A673 (cell line): ENCODE measurements at regions not wholly inside any gene's neighbourhood (a gene's known extent, or its start where the extent isn't known, plus 50 kb on each side); places are given as distances from the start of the nearest gene placed in this dataset.

Experiments
- BruUV-seq: library from RNA; stranded (reverse); fragments of 400-500 nt; replicated peaks from 2 replicates; lab custom pipeline; 2021; lab: Mats Ljungman, UMichigan
- CTCF ChIA-PET: fragments of 300-600 bp; sonication (Branson Sonifier 250); formaldehyde crosslinking; loops from one replicate; lab custom pipeline; 2022; ENCODE audit warnings: antibody characterized with exemption; lab: Charles Lee
- POLR2A ChIA-PET: fragments of 300-600 bp; sonication (Branson Sonifier 250); formaldehyde crosslinking; loops from one replicate; lab custom pipeline; 2022; ENCODE audit warnings: antibody characterized with exemption; ENCODE audit not compliant: low non-redundant PET; lab: Charles Lee
- DNase-seq: peaks from one replicate; pipeline ENCODE4 v3.0.0-alpha.2; 2015; ENCODE audit warnings: low spot score
- H3K27ac ChIP-seq: fragments of 200-600 bp; sonication (generic); 2 replicates; pipeline ENCODE4 v1.5.1; 2016; ENCODE audit warnings: mixed run types, low read depth, mild to moderate bottlenecking, mixed read lengths, antibody characterized with exemption, low read length; ENCODE audit not compliant: poor library complexity, severe bottlenecking
- H3K27me3 ChIP-seq: fragments of 200-600 bp; sonication (generic); replicated peaks from 2 replicates; pipeline ENCODE4 v1.6.1; 2017; ENCODE audit warnings: mixed run types, low read depth, mild to moderate bottlenecking, mixed read lengths, antibody characterized with exemption, low read length; ENCODE audit not compliant: insufficient read depth, poor library complexity
- H3K36me3 ChIP-seq: fragments of 200-600 bp; sonication (generic); 2 replicates; pipeline ENCODE4 v1.6.1; 2016; ENCODE audit warnings: mixed run types, mild to moderate bottlenecking, mixed read lengths, antibody characterized with exemption, low read length; ENCODE audit not compliant: insufficient read depth, poor library complexity, severe bottlenecking
- H3K4me1 ChIP-seq: fragments of 200-600 bp; sonication (generic); 2 replicates; pipeline ENCODE4 v1.6.1; 2017; ENCODE audit warnings: mixed run types, mild to moderate bottlenecking, mixed read lengths, antibody characterized with exemption, low read length; ENCODE audit not compliant: insufficient read depth, poor library complexity, severe bottlenecking
- H3K4me3 ChIP-seq: fragments of 200-600 bp; sonication (generic); 2 replicates; pipeline ENCODE4 v1.5.1; 2016; ENCODE audit warnings: low read depth, mixed run types, mild to moderate bottlenecking, mixed read lengths, low read length; ENCODE audit not compliant: poor library complexity, severe bottlenecking
- H3K9me3 ChIP-seq: fragments of 200-600 bp; sonication (generic); 2 replicates; pipeline ENCODE4 v1.6.1; 2016; ENCODE audit warnings: mixed run types, low read depth, mild to moderate bottlenecking, mixed read lengths, antibody characterized with exemption, low read length; ENCODE audit not compliant: poor library complexity, severe bottlenecking
- EZH2 ChIP-seq: fragments of 200-600 bp; sonication (generic); IDR thresholded peaks from 2 replicates; pipeline ENCODE4 v1.6.1; 2017; ENCODE audit warnings: borderline replicate concordance, low read depth, mild to moderate bottlenecking, mixed read lengths, antibody characterized with exemption, low read length; ENCODE audit not compliant: poor library complexity, severe bottlenecking
- intact Hi-C: fragments of 100-400 bp; cut with micrococcal nuclease; formaldehyde crosslinking; loops from one replicate; pipeline ENCODE4 v1.10.0; 2022; ENCODE audit not compliant: unreplicated experiment
- TF ChIP-seq, protein P1 (sequence below): fragments of 300-800, 200-600 bp; sonication (generic); conservative IDR thresholded peaks from 2 replicates; pipeline ENCODE4 v1.5.1; 2017; ENCODE audit warnings: low read depth, mild to moderate bottlenecking, antibody characterized with exemption, low read length, moderate library complexity, mixed read lengths

GRCh38 chr4:27714073-27714472, 853.4 kb downstream of the STIM2 start:
- no peak for TF ChIP-seq EZH2
- TF ChIP-seq, protein P1, sequence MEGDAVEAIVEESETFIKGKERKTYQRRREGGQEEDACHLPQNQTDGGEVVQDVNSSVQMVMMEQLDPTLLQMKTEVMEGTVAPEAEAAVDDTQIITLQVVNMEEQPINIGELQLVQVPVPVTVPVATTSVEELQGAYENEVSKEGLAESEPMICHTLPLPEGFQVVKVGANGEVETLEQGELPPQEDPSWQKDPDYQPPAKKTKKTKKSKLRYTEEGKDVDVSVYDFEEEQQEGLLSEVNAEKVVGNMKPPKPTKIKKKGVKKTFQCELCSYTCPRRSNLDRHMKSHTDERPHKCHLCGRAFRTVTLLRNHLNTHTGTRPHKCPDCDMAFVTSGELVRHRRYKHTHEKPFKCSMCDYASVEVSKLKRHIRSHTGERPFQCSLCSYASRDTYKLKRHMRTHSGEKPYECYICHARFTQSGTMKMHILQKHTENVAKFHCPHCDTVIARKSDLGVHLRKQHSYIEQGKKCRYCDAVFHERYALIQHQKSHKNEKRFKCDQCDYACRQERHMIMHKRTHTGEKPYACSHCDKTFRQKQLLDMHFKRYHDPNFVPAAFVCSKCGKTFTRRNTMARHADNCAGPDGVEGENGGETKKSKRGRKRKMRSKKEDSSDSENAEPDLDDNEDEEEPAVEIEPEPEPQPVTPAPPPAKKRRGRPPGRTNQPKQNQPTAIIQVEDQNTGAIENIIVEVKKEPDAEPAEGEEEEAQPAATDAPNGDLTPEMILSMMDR: no peak
- H3K4me3 ChIP-seq: no peak overlapping the region
- no peak for DNase-seq
- no peak overlapping the region for H3K27ac ChIP-seq
- no peaks in the 10 kb centered on the region for H3K27me3 ChIP-seq
- CTCF ChIA-PET: no interaction called here
- no peaks in the 10 kb centered on the region for H3K4me1 ChIP-seq
- BruUV-seq: no TSS peak
- H3K36me3 ChIP-seq: no peaks in the 10 kb centered on the region
- intact Hi-C loops: no loop called here
- no peaks in the 10 kb centered on the region for H3K9me3 ChIP-seq
- POLR2A ChIA-PET: no interaction called here

GRCh38 chr4:27716693-27717430, 856.2 kb downstream of the STIM2 start:
- H3K4me3 ChIP-seq: no peak overlapping the region
- no peaks in the 10 kb centered on the region for H3K4me1 ChIP-seq
- DNase-seq: no peak
- no peak overlapping the region for H3K27ac ChIP-seq
- H3K9me3 ChIP-seq: no peaks in the 10 kb centered on the region
- ChIA-PET POLR2A (no interaction called here), CTCF (no interaction called here)
- TF ChIP-seq, protein P1: no peak
- no peak for TF ChIP-seq EZH2
- BruUV-seq: no TSS peak
- H3K27me3 ChIP-seq: no peaks in the 10 kb centered on the region
- no peaks in the 10 kb centered on the region for H3K36me3 ChIP-seq
- intact Hi-C loops: no loop called here

DNA sequence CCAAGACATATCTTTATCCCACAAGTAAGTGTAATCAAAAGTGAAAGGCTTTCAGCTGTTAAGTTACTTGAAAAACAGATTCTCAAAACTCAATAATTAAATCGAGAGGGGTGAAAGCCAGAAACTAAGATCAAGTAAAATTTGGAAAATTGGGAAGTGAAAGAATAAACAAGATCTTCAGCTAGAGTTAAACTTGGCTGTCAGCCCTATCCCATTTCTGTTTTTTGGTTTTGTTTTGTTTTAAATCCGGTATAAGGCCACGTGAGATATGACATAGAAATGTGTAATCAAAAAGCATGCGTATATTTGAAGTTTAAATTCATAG, 856.8 kb downstream of the STIM2 start:
- DNase-seq: no peak
- BruUV-seq: no TSS peak
- Histone ChIP-seq H3K4me3 (no peak overlapping the region), H3K4me1 (no peaks in the 10 kb centered on the region), H3K9me3 (no peaks in the 10 kb centered on the region), H3K27me3 (no peaks in the 10 kb centered on the region), H3K36me3 (no peaks in the 10 kb centered on the region), H3K27ac (no peak overlapping the region)
- no peak for TF ChIP-seq EZH2
- TF ChIP-seq, protein P1: no peak
- intact Hi-C loops: no loop called here
- ChIA-PET CTCF (no interaction called here), POLR2A (no interaction called here)
